HepG2 (cell line): ENCODE measurements at regions not wholly inside any gene's neighbourhood (a gene's known extent, or its start where the extent isn't known, plus 50 kb on each side); places are given as distances from the start of the nearest gene placed in this dataset.

Source experiments
- ATAC-seq: fragments of 200-7000 bp; cut with Tn5 transposase; 3 replicates; pipeline ENCODE4 v1.9.1; 2020; ENCODE audit warnings: mild to moderate bottlenecking, moderate library complexity
- BruUV-seq: library from RNA; stranded (reverse); fragments of 400-500 nt; replicated peaks from 2 replicates; lab custom pipeline; 2021; lab: Mats Ljungman, UMichigan
- CTCF ChIA-PET: fragments of 300-600 bp; formaldehyde crosslinking; extraction: SDS; loops from one replicate; lab custom pipeline; 2021; ENCODE audit warnings: low total read pairs, inconsistent platforms, low intra/inter-chr PET ratio; lab: Yijun Ruan, JAX
- POLR2A ChIA-PET: fragments of 350-600 bp; sonication (Branson Sonifier 250); formaldehyde crosslinking; loops from one replicate; lab custom pipeline; 2020; ENCODE audit warnings: antibody characterized with exemption, inconsistent platforms; lab: Yijun Ruan, JAX
- DNase-seq: peaks from one replicate; pipeline ENCODE4 v3.0.0-alpha.2; 2015; ENCODE audit warnings: low spot score
- FAIRE-seq: peaks from 3 replicates; lab custom pipeline; 2011; peaks lifted over from hg19 to GRCh38; lab: Jason Lieb, UNC
- H2AFZ ChIP-seq: one replicate; pipeline ENCODE4 v1.6.1; 2011; ENCODE audit warnings: low read length, inconsistent platforms
- H3K27ac ChIP-seq: fragments of 300-600 bp; 3 replicates; pipeline ENCODE4 v1.8.0; 2011; ENCODE audit warnings: mixed run types, mild to moderate bottlenecking, mixed read lengths, low read length, inconsistent platforms; ENCODE audit not compliant: insufficient read depth; ENCODE audit errors: extremely low read length
- H3K27me3 ChIP-seq, 2 experiments: fragments of 200-600 bp in 1 of 2; 2 replicates in 1 of 2; 3 replicates in 1 of 2; pipeline versions ENCODE4 v1.6.0 to v1.8.0; 2011; ENCODE audit warnings: low read length in 2 of 2, mild to moderate bottlenecking in 2 of 2, moderate library complexity in 2 of 2, inconsistent platforms in 1 of 2; ENCODE audit not compliant: insufficient read depth in 2 of 2, control insufficient read depth in 1 of 2
- H3K36me3 ChIP-seq, 2 experiments: fragments of 200-600 bp in 1 of 2; replicated peaks in 1 of 2; 2 replicates in 1 of 2; 3 replicates in 1 of 2; pipeline versions ENCODE4 v1.5.1 to v1.8.0; 2011; ENCODE audit warnings: low read length in 2 of 2, inconsistent platforms in 1 of 2; ENCODE audit not compliant: insufficient read depth in 2 of 2, control insufficient read depth in 1 of 2
- H3K4me1 ChIP-seq: 2 replicates; pipeline ENCODE4 v1.5.1; 2012; ENCODE audit warnings: low read length, inconsistent platforms; ENCODE audit not compliant: insufficient read depth
- H3K4me2 ChIP-seq: 2 replicates; pipeline ENCODE4 v1.6.0; 2011; ENCODE audit warnings: low read depth, low read length, inconsistent platforms
- H3K4me3 ChIP-seq, 3 experiments: fragments of 200-600 bp in 1 of 3; sonication (generic), shearing (Covaris generic) in 1 of 3; replicated peaks in 1 of 3; 2 replicates each; pipeline ENCODE4 v1.5.1; 2011 to 2016; ENCODE audit warnings: low read length in 3 of 3, inconsistent platforms in 2 of 3, low read depth in 2 of 3, mild to moderate bottlenecking in 2 of 3, control low read depth in 1 of 3, mixed read lengths in 1 of 3; ENCODE audit not compliant: insufficient read depth in 1 of 3
- H3K79me2 ChIP-seq: one replicate; pipeline ENCODE4 v1.6.1; 2011; ENCODE audit warnings: low read length, inconsistent platforms; ENCODE audit not compliant: insufficient read depth
- H3K9ac ChIP-seq: 2 replicates; pipeline ENCODE4 v1.6.0; 2011; ENCODE audit warnings: mild to moderate bottlenecking, low read depth, low read length, inconsistent platforms; ENCODE audit not compliant: insufficient read depth
- H3K9me3 ChIP-seq: 2 replicates; pipeline ENCODE4 v1.5.1; 2012; ENCODE audit warnings: mild to moderate bottlenecking, low read length
- H4K20me1 ChIP-seq: 2 replicates; pipeline ENCODE4 v1.6.0; 2011; ENCODE audit warnings: inconsistent platforms, mild to moderate bottlenecking, low read length, moderate library complexity; ENCODE audit not compliant: insufficient read depth
- BRD4 ChIP-seq: sonication (generic); formaldehyde crosslinking; IDR thresholded peaks from 2 replicates; pipeline ENCODE4 v1.4.0; 2020; ENCODE audit warnings: missing genetic modification reagents
- POGK ChIP-seq: sonication (generic); formaldehyde crosslinking; conservative IDR thresholded peaks from 2 replicates; pipeline ENCODE4 v1.8.0; 2022; ENCODE audit warnings: mild to moderate bottlenecking, moderate library complexity, missing genetic modification reagents
- ZNF512B ChIP-seq: sonication (generic); formaldehyde crosslinking; IDR thresholded peaks from 2 replicates; pipeline ENCODE4 v1.5.1; 2020; ENCODE audit warnings: missing genetic modification reagents, mild to moderate bottlenecking, borderline replicate concordance
- ZNF557 ChIP-seq: sonication (generic); formaldehyde crosslinking; IDR thresholded peaks from 2 replicates; pipeline ENCODE4 v1.4.0; 2020; ENCODE audit warnings: missing genetic modification reagents
- whole genome bisulfite sequencing: methylation state at CpG from one replicate; pipeline ENCODE4 v1.1.6; 2017; ENCODE audit warnings: low lambda C conversion rate; 5-methylcytosine and 5-hydroxymethylcytosine counted together
- in situ Hi-C: cut with HindIII; loops from 2 replicates; pipeline ENCODE4 v1.10.0; 2017; ENCODE audit warnings: low pct_unique_long_range_greater_than_20kb; ENCODE audit not compliant: extremely low pct_ligation_motif_present
- intact Hi-C: fragments of 100-400 bp; cut with micrococcal nuclease; formaldehyde crosslinking; loops from one replicate; pipeline ENCODE4 v1.10.0; 2022; ENCODE audit not compliant: unreplicated experiment

- TF ChIP-seq BRD4 (CRISPR knock-in tag) (no peak), POGK (CRISPR knock-in tag) (no peak), ZNF512B (CRISPR knock-in tag) (no peak), ZNF557 (no peak)
- Histone ChIP-seq H4K20me1 (no peaks in the 10 kb centered on the region), H3K4me1 (no peaks in the 10 kb centered on the region), H3K4me3 (no peak overlapping the region), H3K27ac (no peak overlapping the region), H3K9me3 (no peaks in the 10 kb centered on the region), H2AFZ (no peak overlapping the region), H3K36me3 (no peaks in the 10 kb centered on the region), H3K9ac (no peak overlapping the region), H3K4me2 (no peak overlapping the region), H3K27me3 (peaks cover 0 to 2% of the 10 kb centered on the region in 2 experiments; a peak in 1 of 5 replicates), H3K79me2 (no peaks in the 10 kb centered on the region)
- CTCF ChIA-PET, result no interaction called here
- in situ Hi-C loops, result no loop called here
- 30% methylated on average over 5 of the region's 7 CpGs for WGBS
- no TSS peak for BruUV-seq
- POLR2A ChIA-PET, result no interaction called here
- no peak for FAIRE-seq
- no peak for ATAC-seq
- no peak for DNase-seq
- intact Hi-C loops, result no loop called here
Observed at GRCh38 chrX:39856472-39857121, 241.2 kb downstream of the BCOR start.
